ENCODE measurements at regions not wholly inside any gene's neighbourhood (a gene's known extent, or its start where the extent isn't known, plus 50 kb on each side); places are given as distances from the start of the nearest gene placed in this dataset.

DNA sequence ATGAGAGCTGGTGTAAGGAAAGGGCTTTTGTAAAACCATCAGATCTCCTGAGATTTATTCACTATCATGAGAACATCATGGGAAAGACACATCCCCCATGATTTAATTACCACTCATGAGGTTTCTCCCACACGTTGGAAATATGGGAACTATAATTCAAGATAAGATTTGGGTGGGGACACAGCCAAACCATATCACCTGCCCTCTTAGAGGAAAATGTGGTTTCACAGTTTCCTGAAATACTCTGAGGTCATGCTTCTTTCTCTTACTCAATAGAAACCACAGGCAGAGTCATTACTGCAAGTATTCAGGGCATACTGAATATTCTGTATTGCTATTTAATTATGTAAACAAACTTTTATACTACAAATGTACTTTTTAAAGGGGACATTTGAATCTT lies 1453.3 kb downstream of the PCDH18 start:
- Histone ChIP-seq H3K27ac (ENCODE audit: extremely low read depth, low read depth, low read length) (no peak overlapping the region), H3K9me3 (ENCODE audit: control insufficient read depth, insufficient read depth, low read depth, low read length) (no peaks in the 10 kb centered on the region), H3K4me1 (ENCODE audit: control insufficient read depth, insufficient read depth, low read length) (no peaks in the 10 kb centered on the region), H3K4me3 (ENCODE audit: low read depth, low read length) (no peak overlapping the region), H3K36me3 (ENCODE audit: control insufficient read depth in 2 of 2, insufficient read depth in 1 of 2, low read length in 2 of 2) (no peaks in the 10 kb centered on the region)
- ChIA-PET CTCF (no interaction called here), POLR2A (no interaction called here)
- TF ChIP-seq SP2 (tag by site-specific recombination; IDR thresholded peaks at IDR 0.05) (no peak), ZNF16 (tag by site-specific recombination; IDR thresholded peaks at IDR 0.05; ENCODE audit: low read depth) (no peak), ZNF76 (tag by site-specific recombination; IDR thresholded peaks at IDR 0.05; ENCODE audit: borderline replicate concordance, low read depth) (no peak), KLF9 (tag by site-specific recombination; IDR thresholded peaks at IDR 0.05; ENCODE audit: low read depth) (no peak), GLI4 (tag by site-specific recombination; IDR thresholded peaks at IDR 0.05) (no peak), ZNF146 (tag by site-specific recombination; IDR thresholded peaks at IDR 0.05) (no peak)
- TF ChIP-seq, protein P1, sequence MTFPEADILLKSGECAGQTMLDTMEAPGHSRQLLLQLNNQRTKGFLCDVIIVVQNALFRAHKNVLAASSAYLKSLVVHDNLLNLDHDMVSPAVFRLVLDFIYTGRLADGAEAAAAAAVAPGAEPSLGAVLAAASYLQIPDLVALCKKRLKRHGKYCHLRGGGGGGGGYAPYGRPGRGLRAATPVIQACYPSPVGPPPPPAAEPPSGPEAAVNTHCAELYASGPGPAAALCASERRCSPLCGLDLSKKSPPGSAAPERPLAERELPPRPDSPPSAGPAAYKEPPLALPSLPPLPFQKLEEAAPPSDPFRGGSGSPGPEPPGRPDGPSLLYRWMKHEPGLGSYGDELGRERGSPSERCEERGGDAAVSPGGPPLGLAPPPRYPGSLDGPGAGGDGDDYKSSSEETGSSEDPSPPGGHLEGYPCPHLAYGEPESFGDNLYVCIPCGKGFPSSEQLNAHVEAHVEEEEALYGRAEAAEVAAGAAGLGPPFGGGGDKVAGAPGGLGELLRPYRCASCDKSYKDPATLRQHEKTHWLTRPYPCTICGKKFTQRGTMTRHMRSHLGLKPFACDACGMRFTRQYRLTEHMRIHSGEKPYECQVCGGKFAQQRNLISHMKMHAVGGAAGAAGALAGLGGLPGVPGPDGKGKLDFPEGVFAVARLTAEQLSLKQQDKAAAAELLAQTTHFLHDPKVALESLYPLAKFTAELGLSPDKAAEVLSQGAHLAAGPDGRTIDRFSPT (tag by site-specific recombination; IDR thresholded peaks at IDR 0.05), result no peak
- TF ChIP-seq, protein P2, sequence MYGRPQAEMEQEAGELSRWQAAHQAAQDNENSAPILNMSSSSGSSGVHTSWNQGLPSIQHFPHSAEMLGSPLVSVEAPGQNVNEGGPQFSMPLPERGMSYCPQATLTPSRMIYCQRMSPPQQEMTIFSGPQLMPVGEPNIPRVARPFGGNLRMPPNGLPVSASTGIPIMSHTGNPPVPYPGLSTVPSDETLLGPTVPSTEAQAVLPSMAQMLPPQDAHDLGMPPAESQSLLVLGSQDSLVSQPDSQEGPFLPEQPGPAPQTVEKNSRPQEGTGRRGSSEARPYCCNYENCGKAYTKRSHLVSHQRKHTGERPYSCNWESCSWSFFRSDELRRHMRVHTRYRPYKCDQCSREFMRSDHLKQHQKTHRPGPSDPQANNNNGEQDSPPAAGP (tag by site-specific recombination; IDR thresholded peaks at IDR 0.05), result no peak

DNA sequence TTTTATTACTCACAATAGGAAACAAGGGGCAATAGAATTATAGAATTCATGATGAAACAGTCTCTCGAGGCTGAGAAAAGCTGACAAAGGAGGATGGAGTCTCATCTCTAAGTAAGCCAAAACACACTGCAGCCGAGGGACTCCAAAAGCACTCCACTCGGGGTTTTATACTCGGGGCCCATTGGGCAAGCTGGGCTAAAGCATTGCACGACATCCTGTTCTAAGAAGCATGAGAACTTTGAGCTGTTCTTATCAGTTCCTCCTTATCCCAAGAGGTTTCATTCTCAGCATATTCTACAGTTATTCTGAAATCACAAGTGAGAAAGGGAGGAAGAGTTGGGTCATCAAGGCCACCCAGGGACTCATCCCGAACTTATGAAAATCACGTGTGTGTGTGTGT lies 1475.5 kb downstream of the PCDH18 start:
- no peak for TF ChIP-seq ZNF585B (tag by site-specific recombination; IDR thresholded peaks at IDR 0.05)
- POLR2A ChIA-PET, result no interaction called here
- H3K9me3 ChIP-seq (ENCODE audit: control insufficient read depth, insufficient read depth, low read depth, low read length), result no peaks in the 10 kb centered on the region

DNA sequence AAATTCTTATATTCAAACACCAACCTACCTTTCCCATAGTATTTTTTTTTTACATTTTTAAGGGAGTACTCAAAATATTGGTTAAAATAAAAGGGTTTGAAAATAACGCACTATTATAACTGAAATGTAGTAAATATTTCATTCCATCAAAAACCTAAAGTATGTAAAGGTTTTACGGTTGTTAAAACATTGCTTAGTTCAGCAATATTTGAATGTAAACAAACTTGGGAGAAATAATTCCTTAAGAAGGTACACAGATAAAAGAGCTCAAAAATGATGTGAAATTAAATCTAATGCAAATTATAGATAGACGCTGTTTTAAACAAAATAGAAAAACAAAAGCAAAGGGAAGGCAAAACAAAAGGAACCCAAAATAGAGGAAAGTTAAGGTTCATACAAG lies 1476.9 kb downstream of the PCDH18 start:
- Histone ChIP-seq H3K9me3 (ENCODE audit: control insufficient read depth, insufficient read depth, low read depth, low read length) (no peaks in the 10 kb centered on the region), H3K4me3 (ENCODE audit: low read depth, low read length) (no peak overlapping the region), H3K36me3 (ENCODE audit: control insufficient read depth in 2 of 2, insufficient read depth in 1 of 2, low read length in 2 of 2) (no peaks in the 10 kb centered on the region), H3K4me1 (ENCODE audit: control insufficient read depth, insufficient read depth, low read length) (no peaks in the 10 kb centered on the region), H3K27ac (ENCODE audit: extremely low read depth, low read depth, low read length) (no peak overlapping the region)
- no peak for TF ChIP-seq RBAK (tag by site-specific recombination; IDR thresholded peaks at IDR 0.05)
- no peak for TF ChIP-seq ZNF175 (tag by site-specific recombination; IDR thresholded peaks at IDR 0.05)
- no peak for TF ChIP-seq ZFHX2 (tag by site-specific recombination; conservative IDR thresholded peaks at IDR 0.05)
- TF ChIP-seq, protein P3, sequence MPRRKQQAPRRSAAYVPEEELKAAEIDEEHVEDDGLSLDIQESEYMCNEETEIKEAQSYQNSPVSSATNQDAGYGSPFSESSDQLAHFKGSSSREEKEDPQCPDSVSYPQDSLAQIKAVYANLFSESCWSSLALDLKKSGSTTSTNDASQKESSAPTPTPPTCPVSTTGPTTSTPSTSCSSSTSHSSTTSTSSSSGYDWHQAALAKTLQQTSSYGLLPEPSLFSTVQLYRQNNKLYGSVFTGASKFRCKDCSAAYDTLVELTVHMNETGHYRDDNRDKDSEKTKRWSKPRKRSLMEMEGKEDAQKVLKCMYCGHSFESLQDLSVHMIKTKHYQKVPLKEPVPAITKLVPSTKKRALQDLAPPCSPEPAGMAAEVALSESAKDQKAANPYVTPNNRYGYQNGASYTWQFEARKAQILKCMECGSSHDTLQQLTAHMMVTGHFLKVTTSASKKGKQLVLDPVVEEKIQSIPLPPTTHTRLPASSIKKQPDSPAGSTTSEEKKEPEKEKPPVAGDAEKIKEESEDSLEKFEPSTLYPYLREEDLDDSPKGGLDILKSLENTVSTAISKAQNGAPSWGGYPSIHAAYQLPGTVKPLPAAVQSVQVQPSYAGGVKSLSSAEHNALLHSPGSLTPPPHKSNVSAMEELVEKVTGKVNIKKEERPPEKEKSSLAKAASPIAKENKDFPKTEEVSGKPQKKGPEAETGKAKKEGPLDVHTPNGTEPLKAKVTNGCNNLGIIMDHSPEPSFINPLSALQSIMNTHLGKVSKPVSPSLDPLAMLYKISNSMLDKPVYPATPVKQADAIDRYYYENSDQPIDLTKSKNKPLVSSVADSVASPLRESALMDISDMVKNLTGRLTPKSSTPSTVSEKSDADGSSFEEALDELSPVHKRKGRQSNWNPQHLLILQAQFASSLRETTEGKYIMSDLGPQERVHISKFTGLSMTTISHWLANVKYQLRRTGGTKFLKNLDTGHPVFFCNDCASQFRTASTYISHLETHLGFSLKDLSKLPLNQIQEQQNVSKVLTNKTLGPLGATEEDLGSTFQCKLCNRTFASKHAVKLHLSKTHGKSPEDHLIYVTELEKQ (tag by site-specific recombination; IDR thresholded peaks at IDR 0.05; ENCODE audit: borderline replicate concordance), result no peak
- TF ChIP-seq ZNF221 (tag by site-specific recombination; IDR thresholded peaks at IDR 0.05; ENCODE audit: borderline replicate concordance), result no peak
- TF ChIP-seq PATZ1 (tag by site-specific recombination; IDR thresholded peaks at IDR 0.05), result no peak
- TF ChIP-seq ZNF837 (tag by site-specific recombination; IDR thresholded peaks at IDR 0.05), result no peak
- ChIA-PET POLR2A (no interaction called here), CTCF (no interaction called here)

More for the DNA sequence above, 1475.5 kb downstream of the PCDH18 start:
- H3K27ac ChIP-seq (ENCODE audit: extremely low read depth, low read depth, low read length), result no peak overlapping the region
- no peaks in the 10 kb centered on the region for H3K4me1 ChIP-seq (ENCODE audit: control insufficient read depth, insufficient read depth, low read length)
- H3K4me3 ChIP-seq (ENCODE audit: low read depth, low read length), result no peak overlapping the region
- no peaks in the 10 kb centered on the region for H3K36me3 ChIP-seq (ENCODE audit: control insufficient read depth in 2 of 2, insufficient read depth in 1 of 2, low read length in 2 of 2)
- CTCF ChIA-PET, result no interaction called here
